NAMALWA (cell line): ENCODE measurements at regions not wholly inside any gene's neighbourhood (a gene's known extent, or its start where the extent isn't known, plus 50 kb on each side); places are given as distances from the start of the nearest gene placed in this dataset.
"Not testable (repeated sequence)": the region's sequence is repeated elsewhere in the genome, so short reads cannot be mapped to it uniquely, and the experiment has no call there.

ENCODE experiments used
- DNase-seq: peaks from one replicate; pipeline ENCODE4 v3.0.0-alpha.2; 2015; ENCODE audit warnings: low spot score

GRCh38 chr14:85075694-85076476, 454.1 kb upstream of the FLRT2 start:
- DNase-seq = no peak

GRCh38 chr14:85077716-85078115, 452.2 kb upstream of the FLRT2 start:
- not testable (repeated sequence) for DNase-seq

GRCh38 chr14:85079842-85080730, 449.9 kb upstream of the FLRT2 start:
- DNase-seq = no peak

GRCh38 chr14:85084344-85084743, 445.6 kb upstream of the FLRT2 start:
- DNase-seq = no peak

- no peak for DNase-seq
Observed at GRCh38 chr14:85085981-85086380, 444.0 kb upstream of the FLRT2 start.

GRCh38 chr14:85087201-85087600, 442.7 kb upstream of the FLRT2 start:
- DNase-seq = no peak

GRCh38 chr14:85088192-85088591, 441.8 kb upstream of the FLRT2 start:
- DNase-seq = no peak

- no peak for DNase-seq
Observed at GRCh38 chr14:85090681-85091080, 439.3 kb upstream of the FLRT2 start.

GRCh38 chr14:85093631-85094330, 436.2 kb upstream of the FLRT2 start:
- DNase-seq = no peak

- DNase-seq = no peak
Observed at GRCh38 chr14:85102591-85102990, 427.4 kb upstream of the FLRT2 start.

GRCh38 chr14:85106506-85106905, 423.4 kb upstream of the FLRT2 start:
- no peak for DNase-seq

GRCh38 chr14:85112762-85113161, 417.2 kb upstream of the FLRT2 start:
- no peak for DNase-seq

GRCh38 chr14:85115921-85116320, 414.0 kb upstream of the FLRT2 start:
- no peak for DNase-seq

GRCh38 chr14:85118274-85118673, 411.7 kb upstream of the FLRT2 start:
- DNase-seq = no peak

- no peak for DNase-seq
Observed at GRCh38 chr14:85122690-85123089, 407.3 kb upstream of the FLRT2 start.

- no peak for DNase-seq
Observed at GRCh38 chr14:85123755-85124154, 406.2 kb upstream of the FLRT2 start.

- no peak for DNase-seq
Observed at GRCh38 chr14:85124631-85125290, 405.2 kb upstream of the FLRT2 start.

GRCh38 chr14:85125291-85125670, 404.7 kb upstream of the FLRT2 start:
- no peak for DNase-seq

GRCh38 chr14:85129921-85130320, 400.0 kb upstream of the FLRT2 start:
- no peak for DNase-seq

GRCh38 chr14:85131226-85131922, 398.6 kb upstream of the FLRT2 start:
- DNase-seq = no peak

GRCh38 chr14:85142982-85143381, 387.0 kb upstream of the FLRT2 start:
- no peak for DNase-seq
